ENCODE measurements at regions not wholly inside any gene's neighbourhood (a gene's known extent, or its start where the extent isn't known, plus 50 kb on each side); places are given as distances from the start of the nearest gene placed in this dataset.

- Mint-ChIP-seq H3K27ac (no peak overlapping the region), H3K9me3 (ENCODE audit: low read depth) (no peaks in the 10 kb centered on the region), H3K36me3 (ENCODE audit: insufficient read depth) (no peaks in the 10 kb centered on the region), H3K4me1 (ENCODE audit: low read depth) (no peaks in the 10 kb centered on the region), H3K27me3 (peaks cover 4% of the 10 kb centered on the region), H3K4me3 (ENCODE audit: low read depth) (no peak overlapping the region)
- TF ChIP-seq CTCF (IDR thresholded peaks at IDR 0.05; ENCODE audit: unreplicated experiment) = no peak
- DNase-seq (ENCODE audit: low spot score, unreplicated experiment) = no peak
Observed at GRCh38 chr9:90038763-90039162, 434.0 kb downstream of the GADD45G start.

GRCh38 chr9:90044263-90044662, 439.5 kb downstream of the GADD45G start:
- Mint-ChIP-seq H3K27ac (no peak overlapping the region), H3K4me1 (ENCODE audit: low read depth) (peaks cover 5% of the 10 kb centered on the region), H3K27me3 (no peaks in the 10 kb centered on the region), H3K36me3 (ENCODE audit: insufficient read depth) (no peaks in the 10 kb centered on the region), H3K4me3 (ENCODE audit: low read depth) (no peak overlapping the region), H3K9me3 (ENCODE audit: low read depth) (peaks cover 8% of the 10 kb centered on the region)
- no peak for TF ChIP-seq CTCF (IDR thresholded peaks at IDR 0.05; ENCODE audit: unreplicated experiment)
- no peak for DNase-seq (ENCODE audit: low spot score, unreplicated experiment)

GRCh38 chr9:90044710-90045151, 439.9 kb downstream of the GADD45G start:
- no peaks in the 10 kb centered on the region for H3K36me3 Mint-ChIP-seq (ENCODE audit: insufficient read depth)
- no peak overlapping the region for H3K27ac Mint-ChIP-seq
- no peak for TF ChIP-seq CTCF (IDR thresholded peaks at IDR 0.05; ENCODE audit: unreplicated experiment)
- peaks cover 5% of the 10 kb centered on the region for H3K4me1 Mint-ChIP-seq (ENCODE audit: low read depth)
- H3K27me3 Mint-ChIP-seq = no peaks in the 10 kb centered on the region
- peaks cover 8% of the 10 kb centered on the region for H3K9me3 Mint-ChIP-seq (ENCODE audit: low read depth)
- no peak overlapping the region for H3K4me3 Mint-ChIP-seq (ENCODE audit: low read depth)
- no peak for DNase-seq (ENCODE audit: low spot score, unreplicated experiment)

GRCh38 chr9:90046317-90046861, 441.6 kb downstream of the GADD45G start:
- no peaks in the 10 kb centered on the region for H3K36me3 Mint-ChIP-seq (ENCODE audit: insufficient read depth)
- H3K4me3 Mint-ChIP-seq (ENCODE audit: low read depth) = no peak overlapping the region
- H3K4me1 Mint-ChIP-seq (ENCODE audit: low read depth) = peaks cover 5% of the 10 kb centered on the region
- no peak for DNase-seq (ENCODE audit: low spot score, unreplicated experiment)
- H3K27me3 Mint-ChIP-seq = no peaks in the 10 kb centered on the region
- no peak for TF ChIP-seq CTCF (IDR thresholded peaks at IDR 0.05; ENCODE audit: unreplicated experiment)
- peaks cover 8% of the 10 kb centered on the region for H3K9me3 Mint-ChIP-seq (ENCODE audit: low read depth)
- H3K27ac Mint-ChIP-seq = no peak overlapping the region

- no peak for DNase-seq (ENCODE audit: low spot score, unreplicated experiment)
- H3K36me3 Mint-ChIP-seq (ENCODE audit: insufficient read depth) = no peaks in the 10 kb centered on the region
- TF ChIP-seq CTCF (IDR thresholded peaks at IDR 0.05; ENCODE audit: unreplicated experiment) = no peak
- H3K4me1 Mint-ChIP-seq (ENCODE audit: low read depth) = peaks cover 5% of the 10 kb centered on the region
- no peak overlapping the region for H3K27ac Mint-ChIP-seq
- peaks cover 8% of the 10 kb centered on the region for H3K9me3 Mint-ChIP-seq (ENCODE audit: low read depth)
- H3K4me3 Mint-ChIP-seq (ENCODE audit: low read depth) = no peak overlapping the region
- no peaks in the 10 kb centered on the region for H3K27me3 Mint-ChIP-seq
Observed at GRCh38 chr9:90047828-90048227, 443.0 kb downstream of the GADD45G start.
